DND-41 (cell line): ENCODE measurements at regions not wholly inside any gene's neighbourhood (a gene's known extent, or its start where the extent isn't known, plus 50 kb on each side); places are given as distances from the start of the nearest gene placed in this dataset.

ENCODE experiments used
- CTCF ChIP-seq: IDR thresholded peaks from 2 replicates; pipeline ENCODE4 v1.5.1; 2012; ENCODE audit warnings: borderline replicate concordance, low read length, moderate library complexity, mild to moderate bottlenecking; ENCODE audit not compliant: poor library complexity, severe bottlenecking; ENCODE audit errors: extremely low read depth
- EZH2 ChIP-seq: IDR thresholded peaks from 3 replicates; pipeline ENCODE4 v1.6.1; 2012; ENCODE audit warnings: borderline replicate concordance, low read depth, mild to moderate bottlenecking, moderate library complexity, low read length, inconsistent platforms; ENCODE audit not compliant: severe bottlenecking

DNA sequence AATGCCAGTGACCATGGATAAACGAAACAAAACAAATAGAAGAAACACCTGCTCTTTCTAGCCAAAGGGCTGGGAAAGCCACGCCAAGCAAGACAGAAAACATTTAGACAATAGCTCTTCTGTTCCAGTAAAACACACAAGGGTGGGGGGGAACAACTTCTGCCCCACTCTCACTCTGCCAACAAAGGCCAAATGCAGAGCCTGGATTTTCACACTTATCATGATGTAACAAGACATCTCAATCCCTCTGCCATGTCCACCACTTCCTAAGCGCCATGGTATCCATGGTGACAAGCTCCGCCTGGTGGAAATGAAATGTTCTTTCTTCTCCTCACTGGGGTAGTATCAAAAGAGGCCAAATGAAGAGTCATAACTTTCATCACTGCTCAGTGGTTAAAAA lies 60.6 kb downstream of the DRD1 start:
- no peak for TF ChIP-seq CTCF
- TF ChIP-seq EZH2, result no peak
